Ishikawa (cell line): ENCODE measurements at regions not wholly inside any gene's neighbourhood (a gene's known extent, or its start where the extent isn't known, plus 50 kb on each side); places are given as distances from the start of the nearest gene placed in this dataset.

Experiments
- CEBPB ChIP-seq: IDR thresholded peaks from 2 replicates; pipeline ENCODE4 v1.6.1; 2012
- CREB1 ChIP-seq: IDR thresholded peaks from 2 replicates; pipeline ENCODE4 v1.6.1; 2012; ENCODE audit warnings: low read depth
- EGR1 ChIP-seq: IDR thresholded peaks from 2 replicates; pipeline ENCODE4 v1.6.1; 2012
- EP300 ChIP-seq: IDR thresholded peaks from 2 replicates; pipeline ENCODE4 v1.6.1; 2012; ENCODE audit warnings: borderline replicate concordance
- FOXM1 ChIP-seq: IDR thresholded peaks from 2 replicates; pipeline ENCODE4 v1.6.1; 2012; ENCODE audit warnings: low read depth, borderline replicate concordance
- NFIC ChIP-seq: IDR thresholded peaks from 2 replicates; pipeline ENCODE4 v1.6.1; 2012
- RAD21 ChIP-seq: IDR thresholded peaks from 2 replicates; pipeline ENCODE4 v1.6.1; 2012; ENCODE audit warnings: low read depth
- TAF1 ChIP-seq: IDR thresholded peaks from 2 replicates; pipeline ENCODE4 v1.6.1; 2012; ENCODE audit warnings: low read depth, mild to moderate bottlenecking
- TCF12 ChIP-seq: IDR thresholded peaks from 2 replicates; pipeline ENCODE4 v1.6.1; 2012; ENCODE audit warnings: low read depth
- TEAD4 ChIP-seq: IDR thresholded peaks from 2 replicates; pipeline ENCODE4 v1.6.1; 2012
- YY1 ChIP-seq: IDR thresholded peaks from 2 replicates; pipeline ENCODE4 v1.6.1; 2012; ENCODE audit warnings: low read depth
- ZBTB7A ChIP-seq: IDR thresholded peaks from 2 replicates; pipeline ENCODE4 v1.6.1; 2012; ENCODE audit warnings: low read depth
- TF ChIP-seq, protein P1 (sequence below): IDR thresholded peaks from 2 replicates; pipeline ENCODE4 v1.6.1; 2012; ENCODE audit warnings: low read depth, mild to moderate bottlenecking
- TF ChIP-seq, protein P2 (sequence below): IDR thresholded peaks from 2 replicates; pipeline ENCODE4 v1.6.1; 2012
- TF ChIP-seq, protein P3 (sequence below): IDR thresholded peaks from 2 replicates; pipeline ENCODE4 v1.6.1; 2012

GRCh38 chr11:98736833-98737232 lies 283.9 kb upstream of the CNTN5 start:
- TF ChIP-seq RAD21 (no peak), EP300 (no peak), FOXM1 (no peak), ZBTB7A (no peak), CEBPB (no peak), TEAD4 (no peak), NFIC (no peak), TAF1 (no peak), CREB1 (no peak), YY1 (no peak), EGR1 (no peak), TCF12 (no peak)
- TF ChIP-seq, protein P1, sequence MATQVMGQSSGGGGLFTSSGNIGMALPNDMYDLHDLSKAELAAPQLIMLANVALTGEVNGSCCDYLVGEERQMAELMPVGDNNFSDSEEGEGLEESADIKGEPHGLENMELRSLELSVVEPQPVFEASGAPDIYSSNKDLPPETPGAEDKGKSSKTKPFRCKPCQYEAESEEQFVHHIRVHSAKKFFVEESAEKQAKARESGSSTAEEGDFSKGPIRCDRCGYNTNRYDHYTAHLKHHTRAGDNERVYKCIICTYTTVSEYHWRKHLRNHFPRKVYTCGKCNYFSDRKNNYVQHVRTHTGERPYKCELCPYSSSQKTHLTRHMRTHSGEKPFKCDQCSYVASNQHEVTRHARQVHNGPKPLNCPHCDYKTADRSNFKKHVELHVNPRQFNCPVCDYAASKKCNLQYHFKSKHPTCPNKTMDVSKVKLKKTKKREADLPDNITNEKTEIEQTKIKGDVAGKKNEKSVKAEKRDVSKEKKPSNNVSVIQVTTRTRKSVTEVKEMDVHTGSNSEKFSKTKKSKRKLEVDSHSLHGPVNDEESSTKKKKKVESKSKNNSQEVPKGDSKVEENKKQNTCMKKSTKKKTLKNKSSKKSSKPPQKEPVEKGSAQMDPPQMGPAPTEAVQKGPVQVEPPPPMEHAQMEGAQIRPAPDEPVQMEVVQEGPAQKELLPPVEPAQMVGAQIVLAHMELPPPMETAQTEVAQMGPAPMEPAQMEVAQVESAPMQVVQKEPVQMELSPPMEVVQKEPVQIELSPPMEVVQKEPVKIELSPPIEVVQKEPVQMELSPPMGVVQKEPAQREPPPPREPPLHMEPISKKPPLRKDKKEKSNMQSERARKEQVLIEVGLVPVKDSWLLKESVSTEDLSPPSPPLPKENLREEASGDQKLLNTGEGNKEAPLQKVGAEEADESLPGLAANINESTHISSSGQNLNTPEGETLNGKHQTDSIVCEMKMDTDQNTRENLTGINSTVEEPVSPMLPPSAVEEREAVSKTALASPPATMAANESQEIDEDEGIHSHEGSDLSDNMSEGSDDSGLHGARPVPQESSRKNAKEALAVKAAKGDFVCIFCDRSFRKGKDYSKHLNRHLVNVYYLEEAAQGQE, result no peak
- TF ChIP-seq, protein P2, sequence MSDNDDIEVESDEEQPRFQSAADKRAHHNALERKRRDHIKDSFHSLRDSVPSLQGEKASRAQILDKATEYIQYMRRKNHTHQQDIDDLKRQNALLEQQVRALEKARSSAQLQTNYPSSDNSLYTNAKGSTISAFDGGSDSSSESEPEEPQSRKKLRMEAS, result no peak
- TF ChIP-seq, protein P3, sequence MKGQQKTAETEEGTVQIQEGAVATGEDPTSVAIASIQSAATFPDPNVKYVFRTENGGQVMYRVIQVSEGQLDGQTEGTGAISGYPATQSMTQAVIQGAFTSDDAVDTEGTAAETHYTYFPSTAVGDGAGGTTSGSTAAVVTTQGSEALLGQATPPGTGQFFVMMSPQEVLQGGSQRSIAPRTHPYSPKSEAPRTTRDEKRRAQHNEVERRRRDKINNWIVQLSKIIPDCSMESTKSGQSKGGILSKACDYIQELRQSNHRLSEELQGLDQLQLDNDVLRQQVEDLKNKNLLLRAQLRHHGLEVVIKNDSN, result no peak

DNA sequence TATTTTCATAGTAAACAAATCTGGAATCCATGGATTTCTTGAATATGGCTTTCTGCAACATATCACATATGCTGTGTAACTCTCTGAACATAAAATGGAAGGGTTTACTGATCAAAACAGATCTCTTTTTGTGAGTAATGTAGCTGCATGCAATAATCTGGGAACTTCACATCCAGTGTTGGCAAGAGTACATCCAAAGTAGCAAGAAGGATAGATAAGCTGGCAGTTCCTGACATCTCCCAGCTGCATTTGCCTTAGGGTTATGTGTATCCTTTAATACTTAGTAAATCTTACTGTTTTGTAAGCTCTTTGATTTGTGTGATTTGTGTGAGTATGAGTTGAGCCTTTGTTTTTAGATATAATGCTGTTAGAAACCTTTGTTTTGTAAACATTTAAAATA lies 280.4 kb upstream of the CNTN5 start:
- no peak for TF ChIP-seq NFIC
- TF ChIP-seq, protein P2, result no peak
- TF ChIP-seq TAF1, result no peak
- no peak for TF ChIP-seq ZBTB7A

- TF ChIP-seq, protein P3, result no peak
- TF ChIP-seq CEBPB, result no peak
- TF ChIP-seq EGR1, result no peak
- no peak for TF ChIP-seq TEAD4
- TF ChIP-seq TAF1, result no peak
- TF ChIP-seq, protein P2, result no peak
- no peak for TF ChIP-seq YY1
- no peak for TF ChIP-seq ZBTB7A
Observed at GRCh38 chr11:98766903-98767302, 253.8 kb upstream of the CNTN5 start.

- TF ChIP-seq ZBTB7A (no peak), EGR1 (no peak), TEAD4 (no peak), TAF1 (no peak), RAD21 (no peak), CREB1 (no peak)
- TF ChIP-seq, protein P1, result no peak
- TF ChIP-seq, protein P3, result no peak
Observed at GRCh38 chr11:98771791-98772190, 249.0 kb upstream of the CNTN5 start.

GRCh38 chr11:98772893-98773292 lies 247.9 kb upstream of the CNTN5 start:
- peak; percentile 62 for TF ChIP-seq NFIC
- no peak for TF ChIP-seq YY1
- TF ChIP-seq CREB1, result no peak
- peak; percentile 12; the same call in 1 of the 2 replicates for TF ChIP-seq EP300
- 0 out of 2 replicates have a peak, but pooled peaks have one; percentile 22 for TF ChIP-seq TEAD4
- 0 out of 2 replicates have a peak, but pooled peaks have one; percentile 71 for TF ChIP-seq TCF12
- TF ChIP-seq TAF1, result no peak

GRCh38 chr11:98793276-98793675 lies 227.5 kb upstream of the CNTN5 start:
- TF ChIP-seq YY1 (no peak), EP300 (no peak), ZBTB7A (no peak), EGR1 (no peak), RAD21 (no peak), NFIC (no peak), CREB1 (no peak), CEBPB (no peak), TAF1 (no peak)
- TF ChIP-seq, protein P1, result no peak
- TF ChIP-seq, protein P2, result no peak
